GM12872 (cell line): ENCODE measurements at regions not wholly inside any gene's neighbourhood (a gene's known extent, or its start where the extent isn't known, plus 50 kb on each side); places are given as distances from the start of the nearest gene placed in this dataset.

ENCODE experiments used
- CTCF ChIP-seq: IDR thresholded peaks from 3 replicates; pipeline ENCODE4 v1.5.1; 2011; ENCODE audit warnings: low read depth, mild to moderate bottlenecking, low read length, moderate library complexity; ENCODE audit not compliant: insufficient read depth

GRCh38 chr4:22997358-22998224, 304.9 kb downstream of the GBA3 start:
- no peak for TF ChIP-seq CTCF

- TF ChIP-seq CTCF: no peak
Measured at GRCh38 chr4:22991576-22991975, 298.8 kb downstream of the GBA3 start.

GRCh38 chr4:22988526-22988925, 295.8 kb downstream of the GBA3 start:
- TF ChIP-seq CTCF: no peak

- no peak for TF ChIP-seq CTCF
Measured at GRCh38 chr4:22987870-22988269, 295.1 kb downstream of the GBA3 start.

GRCh38 chr4:22986881-22987280, 294.1 kb downstream of the GBA3 start:
- no peak for TF ChIP-seq CTCF

- TF ChIP-seq CTCF: no peak
Measured at GRCh38 chr4:22986262-22986661, 293.5 kb downstream of the GBA3 start.

- TF ChIP-seq CTCF: no peak
Measured at GRCh38 chr4:22984390-22984789, 291.7 kb downstream of the GBA3 start.
